Globus pallidus (tissue), 1 donor: ENCODE measurements at regions not wholly inside any gene's neighbourhood (a gene's known extent, or its start where the extent isn't known, plus 50 kb on each side); places are given as distances from the start of the nearest gene placed in this dataset.
"Not testable (repeated sequence)": the region's sequence is repeated elsewhere in the genome, so short reads cannot be mapped to it uniquely, and the experiment has no call there.

Experiments used
- DNase-seq: peaks from one replicate; pipeline ENCODE4 v3.0.0-alpha.2; 2015; ENCODE audit warnings: low spot score

GRCh38 chr3:194884649-194885315 is 199.1 kb downstream of the FAM43A start:
- no peak for DNase-seq

GRCh38 chr3:194885766-194886165 is 200.1 kb downstream of the FAM43A start:
- no peak for DNase-seq

GRCh38 chr3:194886836-194887235 is 201.2 kb downstream of the FAM43A start:
- no peak for DNase-seq

GRCh38 chr3:194888062-194888461 is 202.4 kb downstream of the FAM43A start:
- not testable (repeated sequence) for DNase-seq

- DNase-seq: no peak
Measured at GRCh38 chr3:194888916-194889315, 203.2 kb downstream of the FAM43A start.

- no peak for DNase-seq
Measured at GRCh38 chr3:194890091-194890490, 204.4 kb downstream of the FAM43A start.

GRCh38 chr3:194893121-194893987 is 207.7 kb downstream of the FAM43A start:
- DNase-seq: no peak

GRCh38 chr3:194894538-194894937 is 208.9 kb downstream of the FAM43A start:
- DNase-seq: no peak

GRCh38 chr3:194900854-194901522 is 215.3 kb downstream of the FAM43A start:
- DNase-seq: no peak

GRCh38 chr3:194903447-194903846 is 217.8 kb downstream of the FAM43A start:
- DNase-seq: not testable (repeated sequence)

GRCh38 chr3:194904999-194905398 is 219.3 kb downstream of the FAM43A start:
- not testable (repeated sequence) for DNase-seq

GRCh38 chr3:194905696-194906095 is 220.0 kb downstream of the FAM43A start:
- DNase-seq: no peak

GRCh38 chr3:194906229-194906629 is 220.5 kb downstream of the FAM43A start:
- DNase-seq: no peak

- no peak for DNase-seq
Measured at GRCh38 chr3:194906970-194907629, 221.4 kb downstream of the FAM43A start.

- no peak for DNase-seq
Measured at GRCh38 chr3:194907811-194908210, 222.1 kb downstream of the FAM43A start.

- DNase-seq: no peak
Measured at GRCh38 chr3:194908496-194908895, 222.8 kb downstream of the FAM43A start.

GRCh38 chr3:194908972-194909371 is 223.3 kb downstream of the FAM43A start:
- DNase-seq: no peak

- no peak for DNase-seq
Measured at GRCh38 chr3:194910414-194910984, 224.8 kb downstream of the FAM43A start.

- no peak for DNase-seq
Measured at GRCh38 chr3:194913316-194913715, 227.6 kb downstream of the FAM43A start.

- not testable (repeated sequence) for DNase-seq
Measured at GRCh38 chr3:194924889-194925288, 239.2 kb downstream of the FAM43A start.

- DNase-seq: no peak
Measured at GRCh38 chr3:194925614-194926013, 239.9 kb downstream of the FAM43A start.

- no peak for DNase-seq
Measured at GRCh38 chr3:194928227-194928626, 242.5 kb downstream of the FAM43A start.
